A673 (cell line): ENCODE measurements at regions not wholly inside any gene's neighbourhood (a gene's known extent, or its start where the extent isn't known, plus 50 kb on each side); places are given as distances from the start of the nearest gene placed in this dataset.

Source experiments
- BruUV-seq: library from RNA; stranded (reverse); fragments of 400-500 nt; replicated peaks from 2 replicates; lab custom pipeline; 2021; lab: Mats Ljungman, UMichigan
- CTCF ChIA-PET: fragments of 300-600 bp; sonication (Branson Sonifier 250); formaldehyde crosslinking; loops from one replicate; lab custom pipeline; 2022; ENCODE audit warnings: antibody characterized with exemption; lab: Charles Lee
- POLR2A ChIA-PET: fragments of 300-600 bp; sonication (Branson Sonifier 250); formaldehyde crosslinking; loops from one replicate; lab custom pipeline; 2022; ENCODE audit warnings: antibody characterized with exemption; ENCODE audit not compliant: low non-redundant PET; lab: Charles Lee
- DNase-seq: peaks from one replicate; pipeline ENCODE4 v3.0.0-alpha.2; 2015; ENCODE audit warnings: low spot score
- H3K27ac ChIP-seq: fragments of 200-600 bp; sonication (generic); 2 replicates; pipeline ENCODE4 v1.5.1; 2016; ENCODE audit warnings: mixed run types, low read depth, mild to moderate bottlenecking, mixed read lengths, antibody characterized with exemption, low read length; ENCODE audit not compliant: poor library complexity, severe bottlenecking
- H3K27me3 ChIP-seq: fragments of 200-600 bp; sonication (generic); replicated peaks from 2 replicates; pipeline ENCODE4 v1.6.1; 2017; ENCODE audit warnings: mixed run types, low read depth, mild to moderate bottlenecking, mixed read lengths, antibody characterized with exemption, low read length; ENCODE audit not compliant: insufficient read depth, poor library complexity
- H3K36me3 ChIP-seq: fragments of 200-600 bp; sonication (generic); 2 replicates; pipeline ENCODE4 v1.6.1; 2016; ENCODE audit warnings: mixed run types, mild to moderate bottlenecking, mixed read lengths, antibody characterized with exemption, low read length; ENCODE audit not compliant: insufficient read depth, poor library complexity, severe bottlenecking
- H3K4me1 ChIP-seq: fragments of 200-600 bp; sonication (generic); 2 replicates; pipeline ENCODE4 v1.6.1; 2017; ENCODE audit warnings: mixed run types, mild to moderate bottlenecking, mixed read lengths, antibody characterized with exemption, low read length; ENCODE audit not compliant: insufficient read depth, poor library complexity, severe bottlenecking
- H3K4me3 ChIP-seq: fragments of 200-600 bp; sonication (generic); 2 replicates; pipeline ENCODE4 v1.5.1; 2016; ENCODE audit warnings: low read depth, mixed run types, mild to moderate bottlenecking, mixed read lengths, low read length; ENCODE audit not compliant: poor library complexity, severe bottlenecking
- H3K9me3 ChIP-seq: fragments of 200-600 bp; sonication (generic); 2 replicates; pipeline ENCODE4 v1.6.1; 2016; ENCODE audit warnings: mixed run types, low read depth, mild to moderate bottlenecking, mixed read lengths, antibody characterized with exemption, low read length; ENCODE audit not compliant: poor library complexity, severe bottlenecking
- EZH2 ChIP-seq: fragments of 200-600 bp; sonication (generic); IDR thresholded peaks from 2 replicates; pipeline ENCODE4 v1.6.1; 2017; ENCODE audit warnings: borderline replicate concordance, low read depth, mild to moderate bottlenecking, mixed read lengths, antibody characterized with exemption, low read length; ENCODE audit not compliant: poor library complexity, severe bottlenecking
- intact Hi-C: fragments of 100-400 bp; cut with micrococcal nuclease; formaldehyde crosslinking; loops from one replicate; pipeline ENCODE4 v1.10.0; 2022; ENCODE audit not compliant: unreplicated experiment
- TF ChIP-seq, protein P1 (sequence below): fragments of 300-800, 200-600 bp; sonication (generic); conservative IDR thresholded peaks from 2 replicates; pipeline ENCODE4 v1.5.1; 2017; ENCODE audit warnings: low read depth, mild to moderate bottlenecking, antibody characterized with exemption, low read length, moderate library complexity, mixed read lengths

DNA sequence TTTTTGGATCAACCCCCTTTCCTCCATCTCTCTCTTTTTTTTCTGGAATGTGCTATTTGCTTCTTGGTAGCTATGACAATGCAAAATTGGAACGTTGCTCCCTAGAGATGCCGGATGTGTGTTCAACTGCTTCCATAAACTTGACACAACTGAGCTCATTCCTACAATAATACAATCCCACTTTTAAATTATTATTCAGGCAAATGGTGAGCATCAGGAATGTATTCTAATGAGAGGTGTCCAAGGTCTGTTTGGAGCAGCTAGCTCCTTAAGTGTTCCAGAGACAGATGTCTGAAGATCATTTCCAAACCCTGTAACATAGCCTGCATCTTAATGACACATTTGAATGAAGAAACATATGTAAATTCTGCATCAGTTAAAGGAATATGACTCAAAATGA is 518.4 kb downstream of the TAF11L14 start:
- DNase-seq, result no peak
- intact Hi-C loops, result no loop called here
- H3K9me3 ChIP-seq, result no peaks in the 10 kb centered on the region
- H3K4me3 ChIP-seq, result no peak overlapping the region
- no TSS peak for BruUV-seq
- H3K4me1 ChIP-seq, result no peaks in the 10 kb centered on the region
- no peaks in the 10 kb centered on the region for H3K36me3 ChIP-seq
- no peak for TF ChIP-seq EZH2
- TF ChIP-seq, protein P1, sequence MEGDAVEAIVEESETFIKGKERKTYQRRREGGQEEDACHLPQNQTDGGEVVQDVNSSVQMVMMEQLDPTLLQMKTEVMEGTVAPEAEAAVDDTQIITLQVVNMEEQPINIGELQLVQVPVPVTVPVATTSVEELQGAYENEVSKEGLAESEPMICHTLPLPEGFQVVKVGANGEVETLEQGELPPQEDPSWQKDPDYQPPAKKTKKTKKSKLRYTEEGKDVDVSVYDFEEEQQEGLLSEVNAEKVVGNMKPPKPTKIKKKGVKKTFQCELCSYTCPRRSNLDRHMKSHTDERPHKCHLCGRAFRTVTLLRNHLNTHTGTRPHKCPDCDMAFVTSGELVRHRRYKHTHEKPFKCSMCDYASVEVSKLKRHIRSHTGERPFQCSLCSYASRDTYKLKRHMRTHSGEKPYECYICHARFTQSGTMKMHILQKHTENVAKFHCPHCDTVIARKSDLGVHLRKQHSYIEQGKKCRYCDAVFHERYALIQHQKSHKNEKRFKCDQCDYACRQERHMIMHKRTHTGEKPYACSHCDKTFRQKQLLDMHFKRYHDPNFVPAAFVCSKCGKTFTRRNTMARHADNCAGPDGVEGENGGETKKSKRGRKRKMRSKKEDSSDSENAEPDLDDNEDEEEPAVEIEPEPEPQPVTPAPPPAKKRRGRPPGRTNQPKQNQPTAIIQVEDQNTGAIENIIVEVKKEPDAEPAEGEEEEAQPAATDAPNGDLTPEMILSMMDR, result no peak
- no peak overlapping the region for H3K27ac ChIP-seq
- H3K27me3 ChIP-seq, result no peaks in the 10 kb centered on the region
- ChIA-PET POLR2A (no interaction called here), CTCF (no interaction called here)

DNA sequence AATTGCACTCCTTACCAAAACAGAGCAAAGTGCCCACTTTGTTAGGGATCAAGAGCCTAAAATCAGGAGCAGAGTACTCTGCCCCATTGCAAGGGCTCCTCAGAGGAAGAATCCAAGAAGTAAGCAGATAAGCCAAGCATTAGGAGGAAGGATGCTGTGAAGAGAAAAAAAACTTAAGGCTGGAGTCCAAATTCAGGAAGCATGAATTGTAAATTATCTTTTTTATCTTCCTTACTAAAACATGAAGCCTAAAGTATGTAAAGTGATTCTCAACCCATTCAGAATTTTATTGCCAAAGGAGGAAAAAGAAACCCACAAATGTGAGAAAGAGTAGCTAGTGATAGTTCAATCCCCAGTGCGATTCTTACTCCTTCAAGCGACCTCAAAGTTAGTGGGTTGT is 523.9 kb downstream of the TAF11L14 start:
- H3K9me3 ChIP-seq, result no peaks in the 10 kb centered on the region
- no peak for TF ChIP-seq EZH2
- TF ChIP-seq, protein P1, result no peak
- no peaks in the 10 kb centered on the region for H3K27me3 ChIP-seq
- CTCF ChIA-PET, result no interaction called here
- H3K27ac ChIP-seq, result no peak overlapping the region
- BruUV-seq, result no TSS peak
- DNase-seq, result no peak
- POLR2A ChIA-PET, result no interaction called here
- H3K36me3 ChIP-seq, result no peaks in the 10 kb centered on the region
- no peak overlapping the region for H3K4me3 ChIP-seq
- no peaks in the 10 kb centered on the region for H3K4me1 ChIP-seq
- intact Hi-C loops, result no loop called here

DNA sequence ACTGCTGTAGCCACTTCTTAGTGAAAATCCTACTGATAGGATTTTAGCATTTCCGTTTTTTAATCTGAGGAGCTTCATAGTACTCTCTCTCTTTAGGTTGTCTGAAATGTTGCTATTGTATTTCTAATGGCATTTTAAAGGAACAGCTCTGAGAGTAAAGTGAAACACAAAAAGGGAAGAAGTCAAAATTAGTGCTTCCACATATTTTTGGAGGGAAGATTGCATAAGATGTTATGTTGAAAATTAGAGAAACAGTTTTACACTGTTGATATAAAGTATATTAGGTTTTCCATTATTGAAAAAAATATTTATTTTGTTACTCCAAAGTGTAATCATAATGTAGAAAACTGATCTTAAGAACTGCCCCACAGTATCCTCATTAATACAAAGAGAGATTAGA is 525.1 kb downstream of the TAF11L14 start:
- Histone ChIP-seq H3K36me3 (no peaks in the 10 kb centered on the region), H3K4me1 (no peaks in the 10 kb centered on the region), H3K4me3 (no peak overlapping the region), H3K9me3 (no peaks in the 10 kb centered on the region), H3K27me3 (no peaks in the 10 kb centered on the region), H3K27ac (no peak overlapping the region)
- BruUV-seq, result no TSS peak
- TF ChIP-seq, protein P1, result no peak
- no peak for TF ChIP-seq EZH2
- ChIA-PET POLR2A (no interaction called here), CTCF (no interaction called here)
- no peak for DNase-seq
- intact Hi-C loops, result no loop called here
